IMR-90 (cell line): ENCODE measurements at regions not wholly inside any gene's neighbourhood (a gene's known extent, or its start where the extent isn't known, plus 50 kb on each side); places are given as distances from the start of the nearest gene placed in this dataset.

Experiments used
- CTCF ChIP-seq: conservative IDR thresholded peaks from 2 replicates; pipeline ENCODE4 v1.5.1; 2012; ENCODE audit warnings: mild to moderate bottlenecking, low read depth, low read length, improper control_type of control experiment
- ELK1 ChIP-seq: fragments of 150-350 bp; IDR thresholded peaks from 2 replicates; pipeline ENCODE4 v1.6.1; 2016; ENCODE audit warnings: low read depth, mild to moderate bottlenecking, low read length, moderate library complexity, borderline replicate concordance
- FOS ChIP-seq: fragments of 150-350 bp; IDR thresholded peaks from 2 replicates; pipeline ENCODE4 v1.6.1; 2016; ENCODE audit warnings: low read depth, low read length
- MAFK ChIP-seq: IDR thresholded peaks from 2 replicates; pipeline ENCODE4 v1.6.1; 2012; ENCODE audit warnings: low read depth, low read length, improper control_type of control experiment
- NFE2L2 ChIP-seq: fragments of 150-350 bp; IDR thresholded peaks from 2 replicates; pipeline ENCODE4 v1.6.1; 2016; ENCODE audit warnings: low read depth, mild to moderate bottlenecking, low read length
- POLR2A ChIP-seq: IDR thresholded peaks from 2 replicates; pipeline ENCODE4 v1.6.1; 2012; ENCODE audit warnings: mild to moderate bottlenecking, low read depth, low read length
- RAD21 ChIP-seq: IDR thresholded peaks from 2 replicates; pipeline ENCODE4 v1.6.1; 2012; ENCODE audit warnings: low read length, improper control_type of control experiment
- RCOR1 ChIP-seq: IDR thresholded peaks from 2 replicates; pipeline ENCODE4 v1.6.1; 2012; ENCODE audit warnings: mild to moderate bottlenecking, low read length, improper control_type of control experiment; ENCODE audit not compliant: insufficient replicate concordance
- RFX5 ChIP-seq: IDR thresholded peaks from 2 replicates; pipeline ENCODE4 v1.8.0; 2012; ENCODE audit warnings: low read depth, mild to moderate bottlenecking, low read length, moderate library complexity
- SMC3 ChIP-seq: fragments of 150-350 bp; IDR thresholded peaks from 2 replicates; pipeline ENCODE4 v1.6.1; 2016; ENCODE audit warnings: low read depth, mild to moderate bottlenecking, antibody characterized with exemption, low read length, moderate library complexity
- USF2 ChIP-seq: fragments of 150-350 bp; IDR thresholded peaks from 2 replicates; pipeline ENCODE4 v1.6.1; 2017; ENCODE audit warnings: mild to moderate bottlenecking, antibody characterized with exemption, low read length, low read depth

- TF ChIP-seq CTCF (no peak), NFE2L2 (no peak), USF2 (no peak), RAD21 (no peak), RFX5 (no peak), ELK1 (no peak), POLR2A (no peak), SMC3 (no peak), MAFK (no peak), RCOR1 (no peak), FOS (no peak)
Observed at GRCh38 chr4:125456075-125456474, 141.3 kb downstream of the FAT4 start.
